ENCODE measurements at regions not wholly inside any gene's neighbourhood (a gene's known extent, or its start where the extent isn't known, plus 50 kb on each side); places are given as distances from the start of the nearest gene placed in this dataset.
"Not testable (repeated sequence)": the region's sequence is repeated elsewhere in the genome, so short reads cannot be mapped to it uniquely, and the experiment has no call there.

GRCh38 chr2:89814359-89814758, 1122.9 kb downstream of the RPIA start:
- not testable (repeated sequence) for TF ChIP-seq PATZ1 (CRISPR knock-in tag; IDR thresholded peaks at IDR 0.05; ENCODE audit: borderline replicate concordance); BACH2 (CRISPR knock-in tag; IDR thresholded peaks at IDR 0.05; ENCODE audit: borderline replicate concordance); ZNF565 (CRISPR knock-in tag; conservative IDR thresholded peaks at IDR 0.05; ENCODE audit: low read depth); POU6F1 (CRISPR knock-in tag; IDR thresholded peaks at IDR 0.05; ENCODE audit: borderline replicate concordance, low read depth); GLIS3 (CRISPR knock-in tag; IDR thresholded peaks at IDR 0.05); ZFP30 (CRISPR knock-in tag; IDR thresholded peaks at IDR 0.05); RARB (CRISPR knock-in tag; IDR thresholded peaks at IDR 0.05); ZNF70 (CRISPR knock-in tag; IDR thresholded peaks at IDR 0.05); CREB5 (CRISPR knock-in tag; IDR thresholded peaks at IDR 0.05; ENCODE audit: low read depth); ZFP3 (CRISPR knock-in tag; IDR thresholded peaks at IDR 0.05); ESRRG (CRISPR knock-in tag; IDR thresholded peaks at IDR 0.05); CSDC2 (CRISPR knock-in tag; IDR thresholded peaks at IDR 0.05)
